H1 (cell line): ENCODE measurements at regions not wholly inside any gene's neighbourhood (a gene's known extent, or its start where the extent isn't known, plus 50 kb on each side); places are given as distances from the start of the nearest gene placed in this dataset.

Experiments used
- CTCF ChIA-PET: fragments of 300-600 bp; sonication (Branson Sonifier 250); formaldehyde crosslinking; loops from one replicate; lab custom pipeline; 2021; ENCODE audit not compliant: partially characterized antibody; lab: Charles Lee
- POLR2A ChIA-PET: fragments of 300-600 bp; sonication (Branson Sonifier 250); formaldehyde crosslinking; loops from one replicate; lab custom pipeline; 2021; ENCODE audit warnings: inconsistent platforms; ENCODE audit not compliant: partially characterized antibody; lab: Charles Lee
- DNase-seq, 2 experiments: peaks; one replicate each; pipeline versions ENCODE4 v3.0.0 to v3.0.0-alpha.2; 2010 to 2022; ENCODE audit warnings: low spot score in 2 of 2, low read depth in 1 of 2, mixed read lengths in 1 of 2
- FAIRE-seq: peaks from 2 replicates; lab custom pipeline; 2011; peaks lifted over from hg19 to GRCh38; lab: Jason Lieb, UNC
- H2AFZ ChIP-seq: 2 replicates; pipeline ENCODE4 v1.8.1; 2012; ENCODE audit warnings: low read length, inconsistent platforms
- H2AK5ac ChIP-seq: 2 replicates; pipeline ENCODE4 v1.6.1; 2013; ENCODE audit warnings: low read depth, low read length
- H2BK120ac ChIP-seq: replicated peaks from 2 replicates; pipeline ENCODE3; 2013; ENCODE audit warnings: low read depth, low read length, inconsistent platforms
- H2BK12ac ChIP-seq: 2 replicates; pipeline ENCODE4 v1.6.1; 2013; ENCODE audit warnings: low read depth, low read length
- H2BK15ac ChIP-seq: 2 replicates; pipeline ENCODE4 v1.6.1; 2013; ENCODE audit warnings: low read length
- H2BK20ac ChIP-seq: 2 replicates; pipeline ENCODE4 v1.6.1; 2013; ENCODE audit warnings: low read length
- H2BK5ac ChIP-seq: 2 replicates; pipeline ENCODE4 v1.6.1; 2013; ENCODE audit warnings: low read depth, low read length
- H3K14ac ChIP-seq: 2 replicates; pipeline ENCODE4 v1.6.1; 2013; ENCODE audit warnings: inconsistent platforms; ENCODE audit not compliant: insufficient read length
- H3K18ac ChIP-seq: 2 replicates; pipeline ENCODE4 v1.6.1; 2013; ENCODE audit warnings: low read length; ENCODE audit errors: extremely low read depth
- H3K23ac ChIP-seq: 2 replicates; pipeline ENCODE4 v1.6.1; 2013; ENCODE audit warnings: inconsistent platforms; ENCODE audit not compliant: insufficient read length
- H3K23me2 ChIP-seq: 2 replicates; pipeline ENCODE4 v1.6.1; 2013; ENCODE audit warnings: low read depth, low read length
- H3K27ac ChIP-seq: 2 replicates; pipeline ENCODE4 v1.6.1; 2011; ENCODE audit warnings: low read depth, low read length, inconsistent platforms
- H3K27me3 ChIP-seq, 4 experiments: replicated peaks in 1 of 4; 1 replicate in 1 of 4; 2 replicates in 3 of 4; pipeline versions ENCODE4 v1.6.1 to v1.8.1; 2011 to 2013; ENCODE audit warnings: low read length in 3 of 4, mild to moderate bottlenecking in 3 of 4, inconsistent platforms in 2 of 4, mixed read lengths in 2 of 4, moderate library complexity in 1 of 4; ENCODE audit not compliant: control insufficient read depth in 3 of 4, insufficient read depth in 3 of 4; ENCODE audit errors: extremely low read depth in 1 of 4
- H3K36me3 ChIP-seq, 4 experiments: 2 replicates each; pipeline versions ENCODE4 v1.6.1 to v1.8.1; 2011 to 2013; ENCODE audit warnings: mild to moderate bottlenecking in 4 of 4, low read length in 3 of 4, moderate library complexity in 2 of 4, control low read depth in 1 of 4, inconsistent platforms in 1 of 4; ENCODE audit not compliant: insufficient read depth in 4 of 4, control insufficient read depth in 2 of 4
- H3K4ac ChIP-seq: replicated peaks from 2 replicates; pipeline ENCODE3; 2013; ENCODE audit warnings: low read length, low read depth, mixed read lengths, inconsistent platforms; ENCODE audit not compliant: insufficient read length
- H3K4me1 ChIP-seq, 4 experiments: replicated peaks in 1 of 4; 1 replicate in 1 of 4; 2 replicates in 3 of 4; pipeline versions ENCODE4 v1.6.1 to v1.8.1; 2011 to 2013; ENCODE audit warnings: low read length in 3 of 4, inconsistent platforms in 2 of 4, mixed read lengths in 1 of 4; ENCODE audit not compliant: insufficient read depth in 4 of 4, control insufficient read depth in 3 of 4
- H3K4me2 ChIP-seq, 2 experiments: 2 replicates each; pipeline versions ENCODE4 v1.6.1 to v1.8.1; 2011 to 2013; ENCODE audit warnings: low read depth in 2 of 2, low read length in 2 of 2, control low read depth in 1 of 2, inconsistent platforms in 1 of 2, mild to moderate bottlenecking in 1 of 2; ENCODE audit not compliant: insufficient read depth in 1 of 2
- H3K4me3 ChIP-seq, 4 experiments: fragments of 200-600, 300-600 bp in 1 of 4; sonication (generic), shearing (Covaris generic), sonication (Bioruptor Twin) in 1 of 4; 2 replicates each; pipeline versions ENCODE4 v1.5.1 to v1.8.1; 2011 to 2016; ENCODE audit warnings: low read length in 4 of 4, low read depth in 3 of 4, control low read depth in 2 of 4, inconsistent platforms in 2 of 4, mild to moderate bottlenecking in 2 of 4, mixed read lengths in 1 of 4, moderate library complexity in 1 of 4; ENCODE audit not compliant: insufficient read depth in 2 of 4; ENCODE audit errors: extremely low read depth in 1 of 4
- H3K56ac ChIP-seq: replicated peaks from 2 replicates; pipeline ENCODE3; 2013; ENCODE audit warnings: low read depth, mild to moderate bottlenecking, mixed read lengths, low read length, inconsistent platforms; ENCODE audit not compliant: insufficient read length
- H3K79me1 ChIP-seq: 2 replicates; pipeline ENCODE4 v1.6.1; 2013; ENCODE audit warnings: low read depth, low read length, control low read depth
- H3K79me2 ChIP-seq, 2 experiments: 2 replicates each; pipeline versions ENCODE4 v1.6.1 to v1.8.1; 2012 to 2013; ENCODE audit warnings: low read length in 2 of 2, mild to moderate bottlenecking in 2 of 2, inconsistent platforms in 1 of 2; ENCODE audit not compliant: insufficient read depth in 2 of 2, control insufficient read depth in 1 of 2
- H3K9ac ChIP-seq, 4 experiments: replicated peaks in 1 of 4; 1 replicate in 1 of 4; 2 replicates in 3 of 4; pipeline versions ENCODE4 v1.6.1 to v1.8.1; 2011 to 2013; ENCODE audit warnings: low read depth in 3 of 4, low read length in 3 of 4, control low read depth in 2 of 4, mild to moderate bottlenecking in 2 of 4, moderate library complexity in 2 of 4, inconsistent platforms in 1 of 4; ENCODE audit errors: extremely low read depth in 1 of 4
- H3K9me3 ChIP-seq, 2 experiments: 2 replicates each; pipeline versions ENCODE4 v1.6.1 to v1.8.1; 2012 to 2013; ENCODE audit warnings: mild to moderate bottlenecking in 2 of 2, moderate library complexity in 2 of 2, control low read depth in 1 of 2, inconsistent platforms in 1 of 2, low read depth in 1 of 2, low read length in 1 of 2, mixed read lengths in 1 of 2; ENCODE audit not compliant: insufficient read depth in 2 of 2
- H4K20me1 ChIP-seq, 2 experiments: replicated peaks in 1 of 2; 2 replicates each; pipeline versions ENCODE3 to v1.8.1; 2011 to 2013; ENCODE audit warnings: inconsistent platforms in 2 of 2, low read length in 2 of 2, mild to moderate bottlenecking in 1 of 2; ENCODE audit not compliant: insufficient read depth in 2 of 2, control insufficient read depth in 1 of 2
- H4K5ac ChIP-seq: 2 replicates; pipeline ENCODE4 v1.6.1; 2013; ENCODE audit warnings: low read length, low read depth, mixed read lengths, inconsistent platforms; ENCODE audit not compliant: insufficient read length
- H4K8ac ChIP-seq: 2 replicates; pipeline ENCODE4 v1.8.0; 2013; ENCODE audit warnings: mild to moderate bottlenecking, moderate library complexity, low read length, inconsistent platforms; ENCODE audit not compliant: insufficient read depth; ENCODE audit errors: extremely low read depth
- H4K91ac ChIP-seq: replicated peaks from 2 replicates; pipeline ENCODE3; 2013; ENCODE audit warnings: low read length, mixed read lengths, inconsistent platforms; ENCODE audit not compliant: insufficient read length
- GABPA ChIP-seq: IDR thresholded peaks from 2 replicates; pipeline ENCODE4 v1.6.1; 2011; ENCODE audit warnings: mild to moderate bottlenecking, low read length, moderate library complexity, borderline replicate concordance; ENCODE audit not compliant: insufficient read depth
- NANOG ChIP-seq: IDR thresholded peaks from 2 replicates; pipeline ENCODE4 v1.6.1; 2011; ENCODE audit warnings: low read length, low read depth, mild to moderate bottlenecking, inconsistent platforms; ENCODE audit not compliant: insufficient read depth, poor library complexity, severe bottlenecking
- SIRT6 ChIP-seq: IDR thresholded peaks from one replicate; pipeline ENCODE4 v1.7.1; 2012; ENCODE audit warnings: low read length, inconsistent platforms
- SRF ChIP-seq: IDR thresholded peaks from 2 replicates; pipeline ENCODE4 v1.6.1; 2011; ENCODE audit warnings: mild to moderate bottlenecking, low read depth, low read length, moderate library complexity
- WGBS, 2 experiments: shearing (Covaris generic) in 1 of 2; methylation state at CpG; one replicate each; pipeline versions ENCODE4 v1.1.6 to v1.1.7; 2013 to 2015; ENCODE audit warnings: low lambda C conversion rate in 2 of 2, mixed read lengths in 2 of 2, inconsistent platforms in 1 of 2, low coverage in 1 of 2, missing lambda C conversion rate in 1 of 2; ENCODE audit not compliant: insufficient replicate concordance in 2 of 2, insufficient coverage in 1 of 2, insufficient read length in 1 of 2; ENCODE audit errors: extremely low coverage in 1 of 2, missing lambda C conversion rate in 1 of 2; 5-methylcytosine and 5-hydroxymethylcytosine counted together

DNA sequence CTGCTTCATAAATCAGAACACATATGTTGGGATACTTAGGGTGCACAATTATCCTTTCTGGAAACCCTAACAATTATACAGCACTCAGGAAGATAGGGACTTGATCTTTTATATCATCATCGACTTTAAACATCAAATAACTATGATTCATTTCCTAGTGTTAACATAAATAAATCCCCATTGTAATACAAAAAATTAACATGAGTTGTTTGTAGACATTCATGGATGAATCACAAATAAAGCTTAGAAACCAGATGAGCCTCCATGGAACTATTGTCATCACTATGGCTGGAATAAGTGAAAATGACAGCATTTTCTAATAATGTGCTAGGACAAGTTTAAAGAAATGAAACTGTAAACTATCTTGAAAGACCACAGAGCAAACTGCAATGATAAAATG, 821.7 kb downstream of the GATA3 start (continued):
- no peak for TF ChIP-seq GABPA

- Histone ChIP-seq H3K27me3 (no peaks in the 10 kb centered on the region), H2AFZ (no peak overlapping the region), H3K4me3 (no peak overlapping the region), H3K9me3 (no peaks in the 10 kb centered on the region), H4K91ac (no peak overlapping the region), H3K4me2 (no peak overlapping the region), H3K79me2 (no peaks in the 10 kb centered on the region), H2BK15ac (no peak overlapping the region), H4K5ac (no peak overlapping the region), H3K23ac (no peak overlapping the region), H2BK5ac (no peak overlapping the region), H3K27ac (no peak overlapping the region), H3K56ac (no peak overlapping the region), H4K20me1 (no peaks in the 10 kb centered on the region), H3K79me1 (no peaks in the 10 kb centered on the region), H3K36me3 (no peaks in the 10 kb centered on the region), H3K4me1 (no peaks in the 10 kb centered on the region), H4K8ac (no peak overlapping the region), H2BK12ac (no peak overlapping the region), H3K14ac (no peak overlapping the region), H2AK5ac (no peak overlapping the region), H3K23me2 (no peaks in the 10 kb centered on the region), H3K4ac (no peak overlapping the region), H2BK120ac (no peak overlapping the region), H3K9ac (no peak overlapping the region), H2BK20ac (no peak overlapping the region), H3K18ac (no peak overlapping the region)
- TF ChIP-seq SIRT6 (no peak), NANOG (no peak), SRF (no peak)
- ChIA-PET CTCF (no interaction called here), POLR2A (no interaction called here)
- WGBS, 2 experiments: 93% methylated on average over 2 of the region's 2 CpGs; no CpG with 5 or more reads in 1 of the 2 experiments
- FAIRE-seq: no peak
- no peak for DNase-seq
These were observed 835.0 kb downstream of the GATA3 start for GRCh38 chr10:8889538-8889937.
